CMK (cell line): ENCODE measurements at regions not wholly inside any gene's neighbourhood (a gene's known extent, or its start where the extent isn't known, plus 50 kb on each side); places are given as distances from the start of the nearest gene placed in this dataset.

Source experiments
- DNase-seq: peaks from one replicate; pipeline ENCODE4 v3.0.0-alpha.2; 2010; ENCODE audit warnings: low read depth

- DNase-seq = no peak
Observed at GRCh38 chr16:65201511-65201910, 79.6 kb upstream of the CDH11 start.

GRCh38 chr16:65200857-65201256 is 79.0 kb upstream of the CDH11 start:
- no peak for DNase-seq

- DNase-seq = no peak
Observed at GRCh38 chr16:65200156-65200773, 78.4 kb upstream of the CDH11 start.

- no peak for DNase-seq
Observed at GRCh38 chr16:65196420-65197075, 74.7 kb upstream of the CDH11 start.

GRCh38 chr16:65195998-65196397 is 74.1 kb upstream of the CDH11 start:
- DNase-seq = no peak

GRCh38 chr16:65185241-65185778 is 63.4 kb upstream of the CDH11 start:
- no peak for DNase-seq

GRCh38 chr16:65181071-65181561 is 59.3 kb upstream of the CDH11 start:
- no peak for DNase-seq

GRCh38 chr16:65178151-65178550 is 56.3 kb upstream of the CDH11 start:
- DNase-seq = no peak

GRCh38 chr16:65176603-65177002 is 54.7 kb upstream of the CDH11 start:
- no peak for DNase-seq

- no peak for DNase-seq
Observed at GRCh38 chr16:65172356-65172755, 50.5 kb upstream of the CDH11 start.
